HepG2 (cell line): ENCODE measurements at regions not wholly inside any gene's neighbourhood (a gene's known extent, or its start where the extent isn't known, plus 50 kb on each side); places are given as distances from the start of the nearest gene placed in this dataset.

Experiments
- HMGXB3 ChIP-seq: sonication (generic); formaldehyde crosslinking; IDR thresholded peaks from 2 replicates; pipeline ENCODE4 v1.4.0; 2020; ENCODE audit warnings: missing genetic modification reagents, borderline replicate concordance
- MNT ChIP-seq: fragments of 450-650 bp; IDR thresholded peaks from 2 replicates; pipeline ENCODE4 v1.6.1; 2016
- MTF1 ChIP-seq: sonication (generic); formaldehyde crosslinking; IDR thresholded peaks from 2 replicates; pipeline ENCODE4 v1.5.0; 2020; ENCODE audit warnings: missing genetic modification reagents
- RFX5 ChIP-seq: IDR thresholded peaks from 2 replicates; pipeline ENCODE4 v1.6.1; 2011; ENCODE audit warnings: low read depth, low read length, improper control_type of control experiment
- TBP ChIP-seq: sonication (generic); formaldehyde crosslinking; IDR thresholded peaks from 2 replicates; pipeline ENCODE4 v1.5.0; 2020; ENCODE audit warnings: missing genetic modification reagents
- ZNF652 ChIP-seq: IDR thresholded peaks from 2 replicates; pipeline ENCODE4 v1.6.1; 2016; ENCODE audit warnings: low read depth, borderline replicate concordance
- ZSCAN12 ChIP-seq: sonication (generic); formaldehyde crosslinking; IDR thresholded peaks from 2 replicates; pipeline ENCODE4 v1.9.0; 2021; ENCODE audit warnings: mild to moderate bottlenecking, missing genetic modification reagents
- TF ChIP-seq, protein P1 (sequence below): sonication (generic); formaldehyde crosslinking; conservative IDR thresholded peaks from 2 replicates; pipeline ENCODE4 v1.8.1; 2023; ENCODE audit warnings: missing genetic modification reagents

- TF ChIP-seq, protein P1, sequence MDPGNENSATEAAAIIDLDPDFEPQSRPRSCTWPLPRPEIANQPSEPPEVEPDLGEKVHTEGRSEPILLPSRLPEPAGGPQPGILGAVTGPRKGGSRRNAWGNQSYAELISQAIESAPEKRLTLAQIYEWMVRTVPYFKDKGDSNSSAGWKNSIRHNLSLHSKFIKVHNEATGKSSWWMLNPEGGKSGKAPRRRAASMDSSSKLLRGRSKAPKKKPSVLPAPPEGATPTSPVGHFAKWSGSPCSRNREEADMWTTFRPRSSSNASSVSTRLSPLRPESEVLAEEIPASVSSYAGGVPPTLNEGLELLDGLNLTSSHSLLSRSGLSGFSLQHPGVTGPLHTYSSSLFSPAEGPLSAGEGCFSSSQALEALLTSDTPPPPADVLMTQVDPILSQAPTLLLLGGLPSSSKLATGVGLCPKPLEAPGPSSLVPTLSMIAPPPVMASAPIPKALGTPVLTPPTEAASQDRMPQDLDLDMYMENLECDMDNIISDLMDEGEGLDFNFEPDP (CRISPR knock-in tag) = no peak
- TF ChIP-seq TBP (CRISPR knock-in tag) (no peak), MTF1 (CRISPR knock-in tag) (no peak), MNT (no peak), RFX5 (no peak), ZSCAN12 (CRISPR knock-in tag) (no peak), ZNF652 (no peak), HMGXB3 (CRISPR knock-in tag) (no peak)
Measured at GRCh38 chr2:241989074-241989473, 119.5 kb downstream of the RTP5 start (continued).
